ENCODE measurements at regions not wholly inside any gene's neighbourhood (a gene's known extent, or its start where the extent isn't known, plus 50 kb on each side); places are given as distances from the start of the nearest gene placed in this dataset.
A peak's percentile ranks its signal among the peaks of the same experiment; 100 is the strongest.

DNA sequence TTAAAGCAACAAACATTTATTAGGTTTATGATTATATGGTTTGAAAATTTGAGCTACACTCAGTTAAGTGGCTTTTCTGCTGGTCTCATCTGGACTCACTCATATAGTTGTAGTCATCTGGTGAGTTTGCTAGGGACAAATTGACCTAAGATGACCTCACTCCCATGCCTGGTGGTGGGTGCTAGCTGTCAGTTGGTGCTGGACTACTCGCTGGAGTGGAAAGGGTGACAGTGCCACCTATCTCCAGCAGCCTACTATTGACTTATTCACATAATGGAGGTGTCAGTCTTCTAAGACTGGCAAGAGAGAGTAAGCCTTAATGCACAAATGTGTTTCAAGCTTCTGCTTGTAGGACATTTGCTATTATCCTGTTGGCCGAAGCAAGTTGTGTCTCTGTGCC, 88.2 kb downstream of the TASL start:
- Histone ChIP-seq H3K9ac (ENCODE audit: low read length) (no peak overlapping the region), H2AFZ (ENCODE audit: low read depth, low read length) (no peak overlapping the region), H3K4me1 (ENCODE audit: insufficient read depth, low read length) (no peaks in the 10 kb centered on the region), H4K20me1 (ENCODE audit: insufficient read depth, low read length) (no peaks in the 10 kb centered on the region), H3K79me2 (ENCODE audit: insufficient read depth, low read length) (no peaks in the 10 kb centered on the region), H3K4me2 (ENCODE audit: low read length) (no peak overlapping the region), H3K27ac (ENCODE audit: low read depth, low read length) (no peak overlapping the region), H3K36me3 (ENCODE audit: insufficient read depth, low read length) (no peaks in the 10 kb centered on the region), H3K9me3 (ENCODE audit: insufficient read depth, low read depth, low read length) (no peaks in the 10 kb centered on the region), H3K27me3 (ENCODE audit: insufficient read depth, low read length) (no peaks in the 10 kb centered on the region), H3K4me3 (ENCODE audit: insufficient read depth, low read depth, low read length) (no peak overlapping the region)
- FAIRE-seq = peak; percentile 54
- TF ChIP-seq, protein P1, sequence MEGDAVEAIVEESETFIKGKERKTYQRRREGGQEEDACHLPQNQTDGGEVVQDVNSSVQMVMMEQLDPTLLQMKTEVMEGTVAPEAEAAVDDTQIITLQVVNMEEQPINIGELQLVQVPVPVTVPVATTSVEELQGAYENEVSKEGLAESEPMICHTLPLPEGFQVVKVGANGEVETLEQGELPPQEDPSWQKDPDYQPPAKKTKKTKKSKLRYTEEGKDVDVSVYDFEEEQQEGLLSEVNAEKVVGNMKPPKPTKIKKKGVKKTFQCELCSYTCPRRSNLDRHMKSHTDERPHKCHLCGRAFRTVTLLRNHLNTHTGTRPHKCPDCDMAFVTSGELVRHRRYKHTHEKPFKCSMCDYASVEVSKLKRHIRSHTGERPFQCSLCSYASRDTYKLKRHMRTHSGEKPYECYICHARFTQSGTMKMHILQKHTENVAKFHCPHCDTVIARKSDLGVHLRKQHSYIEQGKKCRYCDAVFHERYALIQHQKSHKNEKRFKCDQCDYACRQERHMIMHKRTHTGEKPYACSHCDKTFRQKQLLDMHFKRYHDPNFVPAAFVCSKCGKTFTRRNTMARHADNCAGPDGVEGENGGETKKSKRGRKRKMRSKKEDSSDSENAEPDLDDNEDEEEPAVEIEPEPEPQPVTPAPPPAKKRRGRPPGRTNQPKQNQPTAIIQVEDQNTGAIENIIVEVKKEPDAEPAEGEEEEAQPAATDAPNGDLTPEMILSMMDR (IDR thresholded peaks at IDR 0.05; ENCODE audit: insufficient read depth, low read depth, low read length) = no peak
- TF ChIP-seq EZH2 (IDR thresholded peaks at IDR 0.05; ENCODE audit: insufficient read depth, low read length) = no peak
- no peak for DNase-seq (ENCODE audit: low read depth)
- Mint-ChIP-seq H3K4me3 (ENCODE audit: unreplicated experiment) (no peak overlapping the region), H3K27ac (ENCODE audit: unreplicated experiment) (no peak overlapping the region), H3K9me3 (ENCODE audit: unreplicated experiment) (no peaks in the 10 kb centered on the region), H3K36me3 (ENCODE audit: low read depth, unreplicated experiment) (no peaks in the 10 kb centered on the region), H3K4me1 (ENCODE audit: low read depth, unreplicated experiment) (no peaks in the 10 kb centered on the region), H3K27me3 (ENCODE audit: low read depth, unreplicated experiment) (no peaks in the 10 kb centered on the region)

GRCh38 chrX:30488092-30488491, 89.5 kb downstream of the TASL start:
- Histone ChIP-seq H3K9ac (ENCODE audit: low read length) (no peak overlapping the region), H3K4me1 (ENCODE audit: insufficient read depth, low read length) (no peaks in the 10 kb centered on the region), H3K36me3 (ENCODE audit: insufficient read depth, low read length) (no peaks in the 10 kb centered on the region), H3K4me2 (ENCODE audit: low read length) (no peak overlapping the region), H3K27ac (ENCODE audit: low read depth, low read length) (no peak overlapping the region), H3K27me3 (ENCODE audit: insufficient read depth, low read length) (no peaks in the 10 kb centered on the region), H2AFZ (ENCODE audit: low read depth, low read length) (no peak overlapping the region), H3K9me3 (ENCODE audit: insufficient read depth, low read depth, low read length) (no peaks in the 10 kb centered on the region), H3K79me2 (ENCODE audit: insufficient read depth, low read length) (no peaks in the 10 kb centered on the region), H3K4me3 (ENCODE audit: insufficient read depth, low read depth, low read length) (no peak overlapping the region), H4K20me1 (ENCODE audit: insufficient read depth, low read length) (no peaks in the 10 kb centered on the region)
- Mint-ChIP-seq H3K4me1 (ENCODE audit: low read depth, unreplicated experiment) (no peaks in the 10 kb centered on the region), H3K4me3 (ENCODE audit: unreplicated experiment) (no peak overlapping the region), H3K36me3 (ENCODE audit: low read depth, unreplicated experiment) (no peaks in the 10 kb centered on the region), H3K27me3 (ENCODE audit: low read depth, unreplicated experiment) (no peaks in the 10 kb centered on the region), H3K9me3 (ENCODE audit: unreplicated experiment) (no peaks in the 10 kb centered on the region), H3K27ac (ENCODE audit: unreplicated experiment) (no peak overlapping the region)
- DNase-seq (ENCODE audit: low read depth) (no peak), FAIRE-seq (peak; percentile 99)
- TF ChIP-seq, protein P1 (IDR thresholded peaks at IDR 0.05; ENCODE audit: insufficient read depth, low read depth, low read length) = no peak

DNA sequence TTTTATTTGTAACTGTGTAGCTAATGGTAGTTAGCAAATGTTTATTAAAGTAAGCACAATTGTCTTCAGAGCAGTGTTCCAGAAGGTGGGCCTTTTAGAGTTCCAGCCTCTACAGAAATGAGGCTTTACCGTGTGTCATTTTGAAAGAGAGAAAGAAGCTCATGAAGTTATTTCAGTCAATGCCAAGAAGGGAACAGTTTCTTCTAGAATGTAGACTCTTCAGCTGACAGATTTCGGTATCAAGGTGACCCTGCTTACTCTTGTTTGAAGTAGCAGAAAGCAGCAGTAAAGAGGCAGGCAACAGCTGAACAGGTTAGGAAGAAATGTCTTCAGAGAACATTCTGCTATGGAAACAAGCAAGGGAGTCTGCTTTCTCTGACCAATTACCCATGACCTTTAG, 93.6 kb downstream of the TASL start:
- Histone ChIP-seq H3K27ac (ENCODE audit: low read depth, low read length) (no peak overlapping the region), H3K36me3 (ENCODE audit: insufficient read depth, low read length) (no peaks in the 10 kb centered on the region), H3K4me2 (ENCODE audit: low read length) (no peak overlapping the region), H3K9me3 (ENCODE audit: insufficient read depth, low read depth, low read length) (no peaks in the 10 kb centered on the region), H3K9ac (ENCODE audit: low read length) (no peak overlapping the region), H3K4me3 (ENCODE audit: insufficient read depth, low read depth, low read length) (no peak overlapping the region), H3K4me1 (ENCODE audit: insufficient read depth, low read length) (no peaks in the 10 kb centered on the region), H3K27me3 (ENCODE audit: insufficient read depth, low read length) (no peaks in the 10 kb centered on the region), H4K20me1 (ENCODE audit: insufficient read depth, low read length) (no peaks in the 10 kb centered on the region), H2AFZ (ENCODE audit: low read depth, low read length) (no peak overlapping the region), H3K79me2 (ENCODE audit: insufficient read depth, low read length) (no peaks in the 10 kb centered on the region)
- no peaks in the 10 kb centered on the region for H3K4me1 Mint-ChIP-seq (ENCODE audit: low read depth, unreplicated experiment)
- FAIRE-seq (no peak), DNase-seq (ENCODE audit: low read depth) (no peak)
- H3K4me3 Mint-ChIP-seq (ENCODE audit: unreplicated experiment) = no peak overlapping the region
- TF ChIP-seq, protein P1 (IDR thresholded peaks at IDR 0.05; ENCODE audit: insufficient read depth, low read depth, low read length) = no peak
- no peak for TF ChIP-seq EZH2 (IDR thresholded peaks at IDR 0.05; ENCODE audit: insufficient read depth, low read length)
- H3K27ac Mint-ChIP-seq (ENCODE audit: unreplicated experiment) = no peak overlapping the region
- H3K36me3 Mint-ChIP-seq (ENCODE audit: low read depth, unreplicated experiment) = no peaks in the 10 kb centered on the region
- H3K9me3 Mint-ChIP-seq (ENCODE audit: unreplicated experiment) = no peaks in the 10 kb centered on the region
- no peaks in the 10 kb centered on the region for H3K27me3 Mint-ChIP-seq (ENCODE audit: low read depth, unreplicated experiment)

Measured in astrocyte (in vitro differentiated cells and primary cell).